ENCODE measurements at regions not wholly inside any gene's neighbourhood (a gene's known extent, or its start where the extent isn't known, plus 50 kb on each side); places are given as distances from the start of the nearest gene placed in this dataset.

DNA sequence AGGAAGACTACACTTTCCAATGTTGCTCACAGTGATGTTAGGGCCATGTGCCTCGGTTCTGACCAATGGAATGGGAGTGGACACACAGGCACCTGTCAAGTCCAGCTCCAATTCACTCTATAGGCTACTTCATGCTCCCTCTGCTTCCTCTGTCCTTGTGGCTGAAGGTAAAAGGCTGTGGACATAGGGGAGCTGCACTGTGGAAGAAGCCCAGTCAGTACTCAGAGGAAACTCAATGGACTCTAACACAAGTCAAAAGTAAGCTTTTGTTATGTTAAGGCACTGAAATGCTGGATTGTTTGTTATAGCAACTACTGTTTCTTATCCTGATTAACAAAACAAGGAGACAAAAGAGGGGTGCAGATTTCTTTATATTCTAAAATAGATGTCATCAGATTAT is 278.2 kb downstream of the BCL11B start:
- TF ChIP-seq CTCF (IDR thresholded peaks at IDR 0.05) = no peak
- no peak for TF ChIP-seq POLR2A (IDR thresholded peaks at IDR 0.05)
- TF ChIP-seq POLR2AphosphoS5 (IDR thresholded peaks at IDR 0.05) = no peak

All from breast epithelium (tissue), 3 donors.